PC-9 (cell line): ENCODE measurements at regions not wholly inside any gene's neighbourhood (a gene's known extent, or its start where the extent isn't known, plus 50 kb on each side); places are given as distances from the start of the nearest gene placed in this dataset.

Experiments used
- BruUV-seq: library from RNA; stranded (reverse); fragments of 400-500 nt; replicated peaks from 2 replicates; lab custom pipeline; 2021; lab: Mats Ljungman, UMichigan
- CTCF ChIA-PET: fragments of 300-600 bp; sonication (Branson Sonifier 250); formaldehyde crosslinking; loops from one replicate; lab custom pipeline; 2022; ENCODE audit warnings: antibody characterized with exemption; lab: Charles Lee
- POLR2A ChIA-PET: fragments of 300-600 bp; sonication (Branson Sonifier 250); formaldehyde crosslinking; loops from one replicate; lab custom pipeline; 2022; ENCODE audit warnings: antibody characterized with exemption; ENCODE audit not compliant: unreplicated experiment; lab: Charles Lee
- DNase-seq, 2 experiments: peaks; one replicate each; pipeline versions ENCODE4 v3.0.0 to v3.0.0-alpha.2; 2015 to 2022; ENCODE audit warnings: mixed read lengths in 1 of 2
- H2AFZ ChIP-seq: fragments of 200-600 bp; sonication (generic); 2 replicates; pipeline ENCODE4 v1.8.1; 2017; ENCODE audit warnings: antibody characterized with exemption
- H3F3A ChIP-seq: fragments of 200-600 bp; sonication (generic); 2 replicates; pipeline ENCODE4 v1.8.1; 2017; ENCODE audit warnings: antibody characterized with exemption, mild to moderate bottlenecking, low read depth; ENCODE audit not compliant: insufficient read depth
- H3K27ac ChIP-seq: fragments of 200-600 bp; sonication (generic); 2 replicates; pipeline ENCODE4 v1.6.1; 2016; ENCODE audit warnings: mixed run types
- H3K27me3 ChIP-seq: fragments of 200-600 bp; sonication (generic); 2 replicates; pipeline ENCODE4 v1.6.1; 2016; ENCODE audit warnings: low read depth, mixed run types; ENCODE audit not compliant: insufficient read depth
- H3K36me3 ChIP-seq: fragments of 200-600 bp; sonication (generic); 2 replicates; pipeline ENCODE4 v1.6.1; 2016; ENCODE audit warnings: low read depth, mixed run types
- H3K4me1 ChIP-seq: fragments of 200-600 bp; sonication (generic); replicated peaks from 2 replicates; pipeline ENCODE4 v1.6.1; 2016; ENCODE audit warnings: mixed run types; ENCODE audit not compliant: insufficient read depth
- H3K4me2 ChIP-seq: fragments of 200-600 bp; sonication (generic); 2 replicates; pipeline ENCODE4 v1.6.1; 2017; ENCODE audit warnings: mixed run types
- H3K4me3 ChIP-seq: fragments of 200-600 bp; sonication (generic); 2 replicates; pipeline ENCODE4 v1.6.1; 2016; ENCODE audit warnings: mixed run types
- H3K79me2 ChIP-seq: fragments of 200-600 bp; sonication (generic); 2 replicates; pipeline ENCODE4 v1.6.1; 2017; ENCODE audit warnings: low read depth, mixed run types
- H3K9me2 ChIP-seq: fragments of 200-600 bp; sonication (generic); 2 replicates; pipeline ENCODE4 v1.8.1; 2017; ENCODE audit warnings: mild to moderate bottlenecking; ENCODE audit not compliant: insufficient read depth
- H3K9me3 ChIP-seq: fragments of 200-600 bp; sonication (generic); 2 replicates; pipeline ENCODE4 v1.8.1; 2016; ENCODE audit warnings: low read depth; ENCODE audit not compliant: insufficient read depth
- H4K20me1 ChIP-seq: fragments of 200-600 bp; sonication (generic); 2 replicates; pipeline ENCODE4 v1.8.1; 2017; ENCODE audit not compliant: insufficient read depth
- CTCF ChIP-seq: fragments of 200-600 bp; sonication (generic); conservative IDR thresholded peaks from 2 replicates; pipeline ENCODE4 v1.6.1; 2017; ENCODE audit warnings: mixed run types, antibody characterized with exemption, mild to moderate bottlenecking, moderate library complexity
- EZH2 ChIP-seq: fragments of 200-600 bp; sonication (generic); IDR thresholded peaks from 2 replicates; pipeline ENCODE4 v1.8.0; 2017; ENCODE audit warnings: antibody characterized with exemption, low read depth
- intact Hi-C: fragments of 100-400 bp; cut with micrococcal nuclease; formaldehyde crosslinking; loops from one replicate; pipeline ENCODE4 v1.10.0; 2022; ENCODE audit not compliant: unreplicated experiment

- 0 out of 2 replicates have a peak, but pooled peaks cover 10% of the 10 kb centered on the region for H3K9me2 ChIP-seq
- DNase-seq = no peak
- no peak overlapping the region for H3K4me2 ChIP-seq
- 0 out of 2 replicates have a peak, but pooled peaks cover 5% of the 10 kb centered on the region for H3K9me3 ChIP-seq
- no peaks in the 10 kb centered on the region for H3K4me1 ChIP-seq
- TF ChIP-seq CTCF = no peak
- H3K4me3 ChIP-seq = no peak overlapping the region
- no peaks in the 10 kb centered on the region for H4K20me1 ChIP-seq
- CTCF ChIA-PET = no interaction called here
- no peaks in the 10 kb centered on the region for H3K36me3 ChIP-seq
- H3K79me2 ChIP-seq = no peaks in the 10 kb centered on the region
- no peaks in the 10 kb centered on the region for H3K27me3 ChIP-seq
- intact Hi-C loops = no loop called here
- no TSS peak for BruUV-seq
- POLR2A ChIA-PET = no interaction called here
- H2AFZ ChIP-seq = no peak overlapping the region
- H3K27ac ChIP-seq = no peak overlapping the region
- no peaks in the 10 kb centered on the region for H3F3A ChIP-seq
Measured at GRCh38 chr11:87819151-87819550, 356.1 kb downstream of the RAB38 start.

DNA sequence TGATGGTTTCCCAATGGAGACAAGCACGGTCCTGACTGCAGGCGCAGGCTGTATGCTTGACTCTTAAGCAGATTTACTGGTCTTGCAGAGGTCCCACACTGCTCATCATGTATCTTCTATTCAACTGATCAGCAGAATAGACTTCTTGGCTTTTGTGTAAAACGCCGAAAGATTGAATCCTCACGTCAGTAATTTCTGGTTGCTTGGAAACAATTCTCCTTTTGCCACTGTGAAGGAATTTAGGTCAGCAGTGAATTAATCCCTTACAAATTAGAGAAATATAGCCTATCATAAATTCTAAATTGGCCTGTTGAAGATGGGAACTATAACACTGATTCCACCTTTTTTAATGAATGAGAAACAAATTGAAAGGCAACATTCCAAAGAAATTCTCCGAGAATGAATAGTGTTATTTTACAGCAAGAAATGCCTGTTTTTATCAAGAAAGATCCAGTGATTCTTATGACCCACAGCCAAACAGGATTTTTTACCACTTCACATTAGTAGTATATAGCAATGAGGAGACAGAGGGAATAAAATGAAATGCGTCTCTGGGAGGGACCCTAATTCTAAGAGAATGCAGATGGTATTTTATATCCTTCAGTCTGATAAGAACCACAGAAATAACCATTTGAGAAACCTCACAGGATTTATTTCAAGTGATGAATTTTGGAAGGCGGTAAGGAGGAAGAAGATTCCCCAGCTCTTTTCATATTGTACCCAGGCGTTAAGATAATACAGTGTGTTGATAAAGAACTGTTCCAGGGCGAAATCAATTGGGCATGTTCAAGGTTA, 362.5 kb downstream of the RAB38 start:
- H3K4me2 ChIP-seq = no peak overlapping the region
- H3K9me2 ChIP-seq = no peaks in the 10 kb centered on the region
- no peaks in the 10 kb centered on the region for H4K20me1 ChIP-seq
- CTCF ChIA-PET = no interaction called here
- H3K27me3 ChIP-seq = no peaks in the 10 kb centered on the region
- no peak overlapping the region for H2AFZ ChIP-seq
- no peaks in the 10 kb centered on the region for H3F3A ChIP-seq
- intact Hi-C loops = no loop called here
- no peaks in the 10 kb centered on the region for H3K36me3 ChIP-seq
- no peak overlapping the region for H3K27ac ChIP-seq
- POLR2A ChIA-PET = no interaction called here
- no peak overlapping the region for H3K4me3 ChIP-seq
- no peaks in the 10 kb centered on the region for H3K4me1 ChIP-seq
- BruUV-seq = no TSS peak
- H3K79me2 ChIP-seq = no peaks in the 10 kb centered on the region
- no peaks in the 10 kb centered on the region for H3K9me3 ChIP-seq
- DNase-seq = no peak
- no peak for TF ChIP-seq EZH2
- TF ChIP-seq CTCF = no peak

GRCh38 chr11:87810486-87810885, 364.8 kb downstream of the RAB38 start:
- Histone ChIP-seq H3K4me1 (no peaks in the 10 kb centered on the region), H3K27ac (no peak overlapping the region), H3K9me3 (no peaks in the 10 kb centered on the region), H3F3A (no peaks in the 10 kb centered on the region), H3K4me3 (no peak overlapping the region), H3K9me2 (no peaks in the 10 kb centered on the region), H3K79me2 (no peaks in the 10 kb centered on the region), H2AFZ (no peak overlapping the region), H3K36me3 (no peaks in the 10 kb centered on the region), H4K20me1 (no peaks in the 10 kb centered on the region), H3K27me3 (no peaks in the 10 kb centered on the region), H3K4me2 (no peak overlapping the region)
- intact Hi-C loops = no loop called here
- ChIA-PET POLR2A (interaction anchor here (0.6 kb wide), 1 partner anchor 429 kb away, joined by 4 read pairs; no protein-coding TSS in a partner anchor), CTCF (no interaction called here)
- no TSS peak for BruUV-seq
- DNase-seq = no peak
- TF ChIP-seq EZH2 (no peak), CTCF (no peak)
